Stomach (tissue), 8 donors: ENCODE measurements at regions not wholly inside any gene's neighbourhood (a gene's known extent, or its start where the extent isn't known, plus 50 kb on each side); places are given as distances from the start of the nearest gene placed in this dataset.

Source experiments
- DNase-seq, 2 donors: peaks; one replicate each; pipeline versions ENCODE4 v3.0.0 to v3.0.0-alpha.2; 2013 to 2019
- H3K27ac ChIP-seq, 5 donors: fragments of 200-600 bp in 4 of 5; sonication (generic) in 4 of 5; one replicate each; pipeline ENCODE4 v1.5.1; 2013 to 2019; ENCODE audit warnings: mild to moderate bottlenecking in 1 of 5, moderate library complexity in 1 of 5
- H3K27me3 ChIP-seq, 3 donors: fragments of 200-600 bp; sonication (generic); one replicate each; pipeline ENCODE4 v1.5.1; 2017 to 2019; ENCODE audit warnings: mixed run types in 1 of 3
- H3K36me3 ChIP-seq, 4 donors: fragments of 200-600 bp; sonication (generic); 1 replicate in 3 of 4; 2 replicates in 1 of 4; pipeline ENCODE4 v1.5.1; 2016 to 2019
- H3K4me1 ChIP-seq, 4 donors: fragments of 200-600 bp; sonication (generic); one replicate each; pipeline ENCODE4 v1.5.1; 2016 to 2019
- H3K4me3 ChIP-seq, 4 donors: fragments of 200-600 bp; sonication (generic) in 3 of 4; one replicate each; pipeline ENCODE4 v1.5.1; 2016 to 2019; ENCODE audit warnings: mild to moderate bottlenecking in 1 of 4
- H3K9me3 ChIP-seq, 4 donors: fragments of 200-600 bp; sonication (generic); one replicate each; pipeline ENCODE4 v1.5.1; 2016 to 2019
- CTCF ChIP-seq, 7 experiments: fragments of 450-650 bp in 4 of 7; fragments of 200-600 bp in 3 of 7; sonication (generic) in 3 of 7; IDR thresholded peaks; one replicate each; pipeline ENCODE4 v1.5.1; 2016 to 2019; ENCODE audit warnings: antibody characterized with exemption in 7 of 7, control low read depth in 2 of 7, mild to moderate bottlenecking in 1 of 7
- EP300 ChIP-seq: sonication (generic); formaldehyde crosslinking; IDR thresholded peaks from one replicate; pipeline ENCODE4 v1.6.1; 2017; ENCODE audit warnings: antibody characterized with exemption
- POLR2A ChIP-seq, 4 donors: fragments of 450-650 bp; IDR thresholded peaks; one replicate each; pipeline ENCODE4 v1.6.1; 2016; ENCODE audit warnings: antibody characterized with exemption in 4 of 4, control low read depth in 2 of 4, mild to moderate bottlenecking in 1 of 4, moderate library complexity in 1 of 4
- POLR2AphosphoS5 ChIP-seq, 3 donors: sonication (generic); formaldehyde crosslinking; IDR thresholded peaks; one replicate each; pipeline ENCODE4 v1.6.1; 2016; ENCODE audit warnings: antibody characterized with exemption in 3 of 3
- WGBS, 5 donors: extraction: QIAGEN DNeasy Blood & Tissue Kit in 3 of 5; methylation state at CpG; one replicate each; pipeline versions ENCODE4 v1.1.5 to v1.1.7; 2013 to 2018; 5-methylcytosine and 5-hydroxymethylcytosine counted together
- intact Hi-C: fragments of 100-400 bp; cut with DNase I; formaldehyde crosslinking; loops from one replicate; pipeline ENCODE4 v1.15.1; 2023; ENCODE audit warnings: low total_unique reads
- donor health status: healthy with polysubstance abuse.
- donor health status: Bipolar disorder and iron deficiency.
- donor health status: healthy.

GRCh38 chr13:37953696-37954095 lies 84.1 kb upstream of the TRPC4 start:
- no peak for DNase-seq
- no peak overlapping the region for H3K4me3 ChIP-seq
- no peak overlapping the region for H3K27ac ChIP-seq
- intact Hi-C loops, result no loop called here
- TF ChIP-seq POLR2AphosphoS5 (IDR thresholded peaks at IDR 0.05), result no peak
- no peak for TF ChIP-seq EP300
- no peak for TF ChIP-seq CTCF (IDR thresholded peaks at IDR 0.05)
- TF ChIP-seq POLR2A (IDR thresholded peaks at IDR 0.05), result no peak
- H3K36me3 ChIP-seq, result no peaks in the 10 kb centered on the region
- H3K4me1 ChIP-seq, result no peaks in the 10 kb centered on the region
- H3K9me3 ChIP-seq, result no peaks in the 10 kb centered on the region
- H3K27me3 ChIP-seq, result no peaks in the 10 kb centered on the region

- WGBS, 5 donors, result 27 to 45% (median 38%) methylated on average over 1 of the region's 1 CpG
- intact Hi-C loops, result no loop called here
Observed at GRCh38 chr13:37950016-37950415, 80.4 kb upstream of the TRPC4 start.

GRCh38 chr13:37947419-37948140 lies 78.0 kb upstream of the TRPC4 start:
- Histone ChIP-seq H3K27me3 (no peaks in the 10 kb centered on the region), H3K27ac (no peak overlapping the region), H3K9me3 (no peaks in the 10 kb centered on the region), H3K4me3 (no peak overlapping the region), H3K4me1 (no peaks in the 10 kb centered on the region), H3K36me3 (no peaks in the 10 kb centered on the region)
- TF ChIP-seq CTCF (IDR thresholded peaks at IDR 0.05) (no peak), POLR2A (IDR thresholded peaks at IDR 0.05) (no peak), POLR2AphosphoS5 (IDR thresholded peaks at IDR 0.05) (no peak), EP300 (no peak)
- no peak for DNase-seq
- 81 to 91% (median 89%) methylated on average over 5 of the region's 5 CpGs for WGBS, 5 donors
- intact Hi-C loops, result no loop called here

More at GRCh38 chr13:37950016-37950415, 80.4 kb upstream of the TRPC4 start:
- Histone ChIP-seq H3K4me3 (no peak overlapping the region), H3K4me1 (no peaks in the 10 kb centered on the region), H3K36me3 (no peaks in the 10 kb centered on the region), H3K9me3 (no peaks in the 10 kb centered on the region), H3K27me3 (no peaks in the 10 kb centered on the region), H3K27ac (no peak overlapping the region)
- TF ChIP-seq EP300 (no peak), POLR2AphosphoS5 (IDR thresholded peaks at IDR 0.05) (no peak), CTCF (IDR thresholded peaks at IDR 0.05) (no peak), POLR2A (IDR thresholded peaks at IDR 0.05) (no peak)
- DNase-seq, result no peak

GRCh38 chr13:37945651-37946575 lies 76.3 kb upstream of the TRPC4 start:
- intact Hi-C loops, result no loop called here
- Histone ChIP-seq H3K36me3 (no peaks in the 10 kb centered on the region), H3K4me3 (no peak overlapping the region), H3K27me3 (no peaks in the 10 kb centered on the region), H3K27ac (no peak overlapping the region), H3K9me3 (no peaks in the 10 kb centered on the region), H3K4me1 (no peaks in the 10 kb centered on the region)
- WGBS, 5 donors, result 62 to 75% (median 66%) methylated on average over 4 of the region's 4 CpGs
- no peak for DNase-seq
- TF ChIP-seq POLR2AphosphoS5 (IDR thresholded peaks at IDR 0.05) (no peak), POLR2A (IDR thresholded peaks at IDR 0.05) (no peak), EP300 (no peak), CTCF (IDR thresholded peaks at IDR 0.05) (no peak)
